ENCODE measurements at regions not wholly inside any gene's neighbourhood (a gene's known extent, or its start where the extent isn't known, plus 50 kb on each side); places are given as distances from the start of the nearest gene placed in this dataset.

GRCh38 chr15:98268163-98268562 lies 307.7 kb downstream of the ARRDC4 start:
- Histone ChIP-seq H3F3A (ENCODE audit: low read length, unreplicated experiment) (no peaks in the 10 kb centered on the region), H3K27ac (ENCODE audit: low read length) (no peak overlapping the region), H3K4me3 (ENCODE audit: low read length) (no peak overlapping the region), H3K27me3 (ENCODE audit: low read length) (no peaks in the 10 kb centered on the region), H3K4me1 (ENCODE audit: insufficient read depth, low read length) (no peaks in the 10 kb centered on the region), H3K9me2 (replicated peaks; ENCODE audit: low read length) (no peaks in the 10 kb centered on the region), H3K79me2 (ENCODE audit: low read length) (no peaks in the 10 kb centered on the region), H3K4me2 (ENCODE audit: low read length) (no peak overlapping the region), H4K20me1 (ENCODE audit: low read length) (no peaks in the 10 kb centered on the region), H3K9me3 (ENCODE audit: low read length) (no peaks in the 10 kb centered on the region), H3K9ac (ENCODE audit: low read length) (no peak overlapping the region), H2AFZ (ENCODE audit: low read length) (no peak overlapping the region), H3K36me3 (ENCODE audit: low read depth, low read length) (no peaks in the 10 kb centered on the region)
- ChIA-PET POLR2A (ENCODE audit: unreplicated experiment) (no interaction called here), CTCF (no interaction called here)
- DNase-seq (no peak), ATAC-seq (no peak)
- no TSS peak for BruUV-seq (replicated peaks)
- intact Hi-C loops (cut with micrococcal nuclease): no loop called here
- TF ChIP-seq CTCF (conservative IDR thresholded peaks at IDR 0.05; ENCODE audit: low read depth, low read length) (no peak), EZH2phosphoT487 (IDR thresholded peaks at IDR 0.05; ENCODE audit: borderline replicate concordance, low read length) (no peak), EZH2 (IDR thresholded peaks at IDR 0.05; ENCODE audit: low read length, unreplicated experiment) (no peak)

GRCh38 chr15:98272625-98273024 lies 312.1 kb downstream of the ARRDC4 start:
- Histone ChIP-seq H3K27me3 (ENCODE audit: low read length) (peaks cover 11% of the 10 kb centered on the region; the same call in 1 of the 2 replicates), H3K4me3 (ENCODE audit: low read length) (no peak overlapping the region), H3K9me3 (ENCODE audit: low read length) (no peaks in the 10 kb centered on the region), H3K9ac (ENCODE audit: low read length) (no peak overlapping the region), H3K4me2 (ENCODE audit: low read length) (no peak overlapping the region), H2AFZ (ENCODE audit: low read length) (no peak overlapping the region), H3K27ac (ENCODE audit: low read length) (no peak overlapping the region), H3K36me3 (ENCODE audit: low read depth, low read length) (no peaks in the 10 kb centered on the region), H3K79me2 (ENCODE audit: low read length) (no peaks in the 10 kb centered on the region), H4K20me1 (ENCODE audit: low read length) (no peaks in the 10 kb centered on the region), H3K4me1 (ENCODE audit: insufficient read depth, low read length) (no peaks in the 10 kb centered on the region), H3F3A (ENCODE audit: low read length, unreplicated experiment) (no peaks in the 10 kb centered on the region), H3K9me2 (replicated peaks; ENCODE audit: low read length) (no peaks in the 10 kb centered on the region)
- intact Hi-C loops (cut with micrococcal nuclease): no loop called here
- no TSS peak for BruUV-seq (replicated peaks)
- ChIA-PET POLR2A (ENCODE audit: unreplicated experiment) (no interaction called here), CTCF (no interaction called here)
- TF ChIP-seq CTCF (conservative IDR thresholded peaks at IDR 0.05; ENCODE audit: low read depth, low read length) (no peak), EZH2 (IDR thresholded peaks at IDR 0.05; ENCODE audit: low read length, unreplicated experiment) (no peak), EZH2phosphoT487 (IDR thresholded peaks at IDR 0.05; ENCODE audit: borderline replicate concordance, low read length) (no peak)
- no peak for DNase-seq
- ATAC-seq: no peak

GRCh38 chr15:98276018-98276417 lies 315.5 kb downstream of the ARRDC4 start:
- H3K4me1 ChIP-seq (ENCODE audit: insufficient read depth, low read length): no peaks in the 10 kb centered on the region
- intact Hi-C loops (cut with micrococcal nuclease): no loop called here
- no peak overlapping the region for H3K9ac ChIP-seq (ENCODE audit: low read length)
- DNase-seq (no peak), ATAC-seq (no peak)
- no peaks in the 10 kb centered on the region for H4K20me1 ChIP-seq (ENCODE audit: low read length)
- POLR2A ChIA-PET (ENCODE audit: unreplicated experiment): no interaction called here
- TF ChIP-seq EZH2phosphoT487 (IDR thresholded peaks at IDR 0.05; ENCODE audit: borderline replicate concordance, low read length) (no peak), EZH2 (IDR thresholded peaks at IDR 0.05; ENCODE audit: low read length, unreplicated experiment) (no peak), CTCF (conservative IDR thresholded peaks at IDR 0.05; ENCODE audit: low read depth, low read length) (no peak)
- CTCF ChIA-PET: no interaction called here
- H3K4me3 ChIP-seq (ENCODE audit: low read length): no peak overlapping the region
- no peak overlapping the region for H3K27ac ChIP-seq (ENCODE audit: low read length)
- no peaks in the 10 kb centered on the region for H3K36me3 ChIP-seq (ENCODE audit: low read depth, low read length)
- H3K9me2 ChIP-seq (replicated peaks; ENCODE audit: low read length): no peaks in the 10 kb centered on the region
- no peak overlapping the region for H2AFZ ChIP-seq (ENCODE audit: low read length)
- H3K9me3 ChIP-seq (ENCODE audit: low read length): no peaks in the 10 kb centered on the region
- no TSS peak for BruUV-seq (replicated peaks)
- peaks cover 30% of the 10 kb centered on the region for H3K27me3 ChIP-seq (ENCODE audit: low read length)
- no peak overlapping the region for H3K4me2 ChIP-seq (ENCODE audit: low read length)
- no peaks in the 10 kb centered on the region for H3K79me2 ChIP-seq (ENCODE audit: low read length)
- no peaks in the 10 kb centered on the region for H3F3A ChIP-seq (ENCODE audit: low read length, unreplicated experiment)
